ENCODE measurements at regions not wholly inside any gene's neighbourhood (a gene's known extent, or its start where the extent isn't known, plus 50 kb on each side); places are given as distances from the start of the nearest gene placed in this dataset.

- intact Hi-C loops (cut with micrococcal nuclease): no loop called here
- H2AFZ ChIP-seq (ENCODE audit: low read depth, low read length, poor library complexity, severe bottlenecking): no peak overlapping the region
- no peaks in the 10 kb centered on the region for H3K9me2 ChIP-seq (ENCODE audit: insufficient read depth)
- no peaks in the 10 kb centered on the region for H4K20me1 ChIP-seq (ENCODE audit: insufficient read depth)
- no peaks in the 10 kb centered on the region for H3K79me2 ChIP-seq (ENCODE audit: insufficient read depth, low read length)
- H3K27me3 ChIP-seq (ENCODE audit: insufficient read depth, low read length): no peaks in the 10 kb centered on the region
- no peak overlapping the region for H3K9ac ChIP-seq (ENCODE audit: low read length)
- no peaks in the 10 kb centered on the region for H3K36me3 ChIP-seq (ENCODE audit: control insufficient read depth in 1 of 2, insufficient read depth in 2 of 2, low read length in 2 of 2)
- DNase-seq (ENCODE audit: low read depth, low spot score) (no peak), ATAC-seq (no peak)
- peaks cover 0 to 4% of the 10 kb centered on the region in 2 experiments; a peak in 2 of 4 replicates for H3K4me1 ChIP-seq (ENCODE audit: control insufficient read depth in 1 of 2, insufficient read depth in 2 of 2, low read length in 2 of 2)
- ChIA-PET CTCF (interaction anchor here (2.3 kb wide), 1 partner anchor 12 kb away, joined by 8 read pairs; no protein-coding TSS in a partner anchor), POLR2A (no interaction called here), RAD21 (ENCODE audit: low non-redundant PET in 1 of 2, low total read pairs in 2 of 2, uncharacterized antibody in 2 of 2, unreplicated experiment in 2 of 2) (no interaction called here)
- no peak overlapping the region for H3K4me3 ChIP-seq (replicated peaks in 1 of 2; ENCODE audit: low read depth in 1 of 2, low read length in 2 of 2)
- no peak overlapping the region for H3K27ac ChIP-seq (ENCODE audit: low read depth, low read length)
- H3K9me3 ChIP-seq (ENCODE audit: control insufficient read depth in 1 of 2, insufficient read depth in 1 of 2, low read depth in 1 of 2, low read length in 2 of 2): no peaks in the 10 kb centered on the region
- no peak overlapping the region for H3K4me2 ChIP-seq (ENCODE audit: low read length)
- BruUV-seq (replicated peaks): no TSS peak
- TF ChIP-seq ZNF274 (IDR thresholded peaks at IDR 0.05; ENCODE audit: low read depth, low read length) (no peak), JUND (IDR thresholded peaks at IDR 0.05) (no peak), YY1 (IDR thresholded peaks at IDR 0.05; ENCODE audit: extremely low read depth, insufficient replicate concordance, low read depth, low read length) (no peak), SIN3A (IDR thresholded peaks at IDR 0.05; ENCODE audit: low read depth) (no peak), RAD21 (IDR thresholded peaks at IDR 0.05; ENCODE audit: low read depth) (no peak), POLR2A (IDR thresholded peaks at IDR 0.05; ENCODE audit: borderline replicate concordance, extremely low read depth, insufficient read depth, insufficient read length) (no peak), POLR2AphosphoS5 (IDR thresholded peaks at IDR 0.05; ENCODE audit: low read depth, low read length) (no peak), REST (IDR thresholded peaks at IDR 0.05; ENCODE audit: low read depth) (no peak), EZH2 (IDR thresholded peaks at IDR 0.05) (no peak), SP1 (IDR thresholded peaks at IDR 0.05; ENCODE audit: low read depth) (no peak)
These were observed 72.3 kb upstream of the TMCC3 start for GRCh38 chr12:94722664-94723063.

All from HCT116 (cell line).